ENCODE measurements at regions not wholly inside any gene's neighbourhood (a gene's known extent, or its start where the extent isn't known, plus 50 kb on each side); places are given as distances from the start of the nearest gene placed in this dataset.

GRCh38 chr18:63043516-63043915, 276.1 kb downstream of the BCL2 start:
- no peak for TF ChIP-seq CTCF (IDR thresholded peaks at IDR 0.05; ENCODE audit: insufficient read depth, missing control alignments)
- DNase-seq (ENCODE audit: insufficient read length, low spot score) (no peak), FAIRE-seq (no peak)

GRCh38 chr18:63042351-63042750, 277.2 kb downstream of the BCL2 start:
- DNase-seq (ENCODE audit: insufficient read length, low spot score) (no peak), FAIRE-seq (no peak)
- no peak for TF ChIP-seq CTCF (IDR thresholded peaks at IDR 0.05; ENCODE audit: insufficient read depth, missing control alignments)

GRCh38 chr18:63040788-63041410, 278.7 kb downstream of the BCL2 start:
- DNase-seq (ENCODE audit: insufficient read length, low spot score) (no peak), FAIRE-seq (peak; percentile 64)
- TF ChIP-seq CTCF (IDR thresholded peaks at IDR 0.05; ENCODE audit: insufficient read depth, missing control alignments): no peak

- DNase-seq (ENCODE audit: insufficient read length, low spot score): no peak
- FAIRE-seq: no peak
- no peak for TF ChIP-seq CTCF (IDR thresholded peaks at IDR 0.05; ENCODE audit: insufficient read depth, missing control alignments)
Observed at GRCh38 chr18:63037491-63037890, 282.1 kb downstream of the BCL2 start.

GRCh38 chr18:63031375-63031774, 288.2 kb downstream of the BCL2 start:
- DNase-seq (ENCODE audit: insufficient read length, low spot score) (no peak), FAIRE-seq (no peak)
- TF ChIP-seq CTCF (IDR thresholded peaks at IDR 0.05; ENCODE audit: insufficient read depth, missing control alignments): no peak

Measured in D721Med (cell line).